GM19324 (cell line): ENCODE measurements at regions not wholly inside any gene's neighbourhood (a gene's known extent, or its start where the extent isn't known, plus 50 kb on each side); places are given as distances from the start of the nearest gene placed in this dataset.

Experiments
- ATAC-seq: cut with Tn5 transposase; IDR thresholded peaks from one replicate; pipeline ENCODE4 v1.9.1; 2021; ENCODE audit warnings: mild to moderate bottlenecking, moderate library complexity; ENCODE audit not compliant: unreplicated experiment, low FRiP score

GRCh38 chr18:32621034-32621433, 150.4 kb upstream of the GAREM1 start:
- no peak for ATAC-seq

GRCh38 chr18:32618546-32618945, 147.9 kb upstream of the GAREM1 start:
- no peak for ATAC-seq

- no peak for ATAC-seq
Observed at GRCh38 chr18:32613821-32614220, 143.1 kb upstream of the GAREM1 start.

GRCh38 chr18:32612651-32613050, 142.0 kb upstream of the GAREM1 start:
- ATAC-seq = no peak

GRCh38 chr18:32610176-32610575, 139.5 kb upstream of the GAREM1 start:
- no peak for ATAC-seq

GRCh38 chr18:32607816-32608215, 137.1 kb upstream of the GAREM1 start:
- ATAC-seq = no peak

- no peak for ATAC-seq
Observed at GRCh38 chr18:32598144-32598543, 127.5 kb upstream of the GAREM1 start.

- no peak for ATAC-seq
Observed at GRCh38 chr18:32596501-32596900, 125.8 kb upstream of the GAREM1 start.

GRCh38 chr18:32595832-32596231, 125.2 kb upstream of the GAREM1 start:
- no peak for ATAC-seq

- no peak for ATAC-seq
Observed at GRCh38 chr18:32588191-32588590, 117.5 kb upstream of the GAREM1 start.

GRCh38 chr18:32583431-32583830, 112.7 kb upstream of the GAREM1 start:
- no peak for ATAC-seq

- ATAC-seq = no peak
Observed at GRCh38 chr18:32582455-32582854, 111.8 kb upstream of the GAREM1 start.

- ATAC-seq = no peak
Observed at GRCh38 chr18:32577561-32577960, 106.9 kb upstream of the GAREM1 start.

- ATAC-seq = no peak
Observed at GRCh38 chr18:32576296-32576916, 105.7 kb upstream of the GAREM1 start.

GRCh38 chr18:32566960-32567359, 96.3 kb upstream of the GAREM1 start:
- ATAC-seq = no peak

- ATAC-seq = no peak
Observed at GRCh38 chr18:32553640-32554365, 83.1 kb upstream of the GAREM1 start.

- ATAC-seq = no peak
Observed at GRCh38 chr18:32553174-32553573, 82.5 kb upstream of the GAREM1 start.

GRCh38 chr18:32552421-32553030, 81.8 kb upstream of the GAREM1 start:
- ATAC-seq = peak; percentile 67

- ATAC-seq = no peak
Observed at GRCh38 chr18:32550963-32551362, 80.3 kb upstream of the GAREM1 start.

GRCh38 chr18:32549248-32550110, 78.8 kb upstream of the GAREM1 start:
- ATAC-seq = peak; percentile 70

- ATAC-seq = no peak
Observed at GRCh38 chr18:32548688-32549087, 78.0 kb upstream of the GAREM1 start.
